Ovary (tissue), 7 donors: ENCODE measurements at regions not wholly inside any gene's neighbourhood (a gene's known extent, or its start where the extent isn't known, plus 50 kb on each side); places are given as distances from the start of the nearest gene placed in this dataset.

Experiments used
- DNase-seq, 5 donors: peaks; one replicate each; pipeline ENCODE4 v3.0.0-alpha.2; 2019 to 2020
- H3K27ac ChIP-seq, 2 donors: fragments of 200-600 bp; one replicate each; pipeline versions ENCODE4 v1.5.1 to v1.8.0; 2019 to 2022
- H3K27me3 ChIP-seq: fragments of 200-600 bp; one replicate; pipeline ENCODE4 v1.8.0; 2022
- H3K36me3 ChIP-seq: fragments of 200-600 bp; sonication (generic); one replicate; pipeline ENCODE4 v1.5.1; 2019
- H3K4me1 ChIP-seq: one replicate; pipeline ENCODE4 v1.8.1; 2013; ENCODE audit warnings: mild to moderate bottlenecking, moderate library complexity; ENCODE audit not compliant: insufficient read depth
- H3K4me3 ChIP-seq: fragments of 200-600 bp; sonication (generic); one replicate; pipeline ENCODE4 v1.5.1; 2017
- H3K9me3 ChIP-seq, 2 donors: fragments of 200-600 bp in 1 of 2; sonication (generic) in 1 of 2; one replicate each; pipeline versions ENCODE4 v1.5.1 to v1.8.1; 2013 to 2019; ENCODE audit warnings: mild to moderate bottlenecking in 1 of 2, moderate library complexity in 1 of 2
- EP300 ChIP-seq: sonication (generic); formaldehyde crosslinking; IDR thresholded peaks from one replicate; pipeline ENCODE4 v1.6.1; 2017; ENCODE audit warnings: antibody characterized with exemption
- POLR2A ChIP-seq: fragments of 450-650 bp; IDR thresholded peaks from one replicate; pipeline ENCODE4 v1.6.1; 2017; ENCODE audit warnings: antibody characterized with exemption, mild to moderate bottlenecking, moderate library complexity
- WGBS, 3 donors: extraction: QIAGEN DNeasy Blood & Tissue Kit in 1 of 3; methylation state at CpG; one replicate each; pipeline versions ENCODE4 v1.1.5 to v1.1.7; 2013 to 2017; 5-methylcytosine and 5-hydroxymethylcytosine counted together
- intact Hi-C, 4 donors: fragments of 100-400 bp; cut with DNase I; formaldehyde crosslinking; loops; one replicate each; pipeline versions ENCODE4 v1.11.0 to v1.15.1; 2022 to 2023
- TF ChIP-seq, protein P1 (sequence below), 3 donors: fragments of 450-650 bp in 2 of 3; fragments of 200-600 bp in 1 of 3; IDR thresholded peaks; one replicate each; pipeline versions ENCODE4 v1.5.1 to v1.8.0; 2016 to 2022; ENCODE audit warnings: antibody characterized with exemption in 3 of 3, mild to moderate bottlenecking in 1 of 3
- donor health status: DM: no; HTN: no; CAD: no; lungs with moderate emphysema.
- donor health status: DM: no; HTN: no; CAD: no.
- donor health status: Bipolar disorder and iron deficiency.
- donor health status: DM: no; HTN: no; CAD: no.
- donor health status: DM: yes; HTN: yes; CAD: no.

DNA sequence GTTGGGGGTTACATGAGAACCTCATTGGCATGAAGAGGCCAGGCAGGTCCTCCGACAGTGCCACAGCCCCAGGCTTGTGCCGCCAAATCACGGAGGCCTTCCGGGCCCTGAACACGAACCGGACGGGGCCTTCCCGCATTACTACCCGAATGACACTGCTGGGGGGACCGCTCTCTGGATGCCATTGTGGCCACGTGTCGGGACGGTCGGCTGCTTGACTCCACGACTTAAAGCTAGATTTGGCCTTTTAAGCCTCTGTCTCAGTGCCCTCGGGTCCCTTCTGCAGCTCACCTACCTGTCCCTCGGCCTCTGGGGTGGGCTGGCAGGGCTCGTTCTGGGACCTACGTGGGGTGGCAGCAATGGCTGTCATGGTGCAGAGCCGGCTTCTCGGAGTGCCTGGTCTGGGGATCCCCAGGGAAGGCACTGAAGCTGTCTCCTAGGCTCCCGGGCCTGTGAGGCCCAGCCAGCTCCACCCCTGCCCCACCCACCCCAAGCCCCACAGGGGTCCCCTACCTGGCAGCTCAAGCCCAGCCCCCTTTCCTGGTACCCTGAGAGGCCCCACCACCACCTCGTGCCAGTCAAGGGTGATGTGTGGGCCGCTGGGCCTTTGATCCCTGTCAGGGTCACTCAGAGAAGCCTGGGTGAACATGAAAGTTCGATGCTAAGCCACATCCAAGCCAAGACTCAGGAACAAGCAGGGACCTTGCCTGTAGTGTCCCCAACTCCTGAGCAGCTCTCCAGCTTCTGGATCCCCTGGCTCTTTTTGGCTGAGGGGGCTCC lies 245.8 kb upstream of the SGCG start:
- no peak for DNase-seq
- Histone ChIP-seq H3K27ac (no peak overlapping the region), H3K9me3 (no peaks in the 10 kb centered on the region), H3K4me1 (no peaks in the 10 kb centered on the region), H3K36me3 (no peaks in the 10 kb centered on the region), H3K27me3 (no peaks in the 10 kb centered on the region), H3K4me3 (no peak overlapping the region)
- 86 to 92% (median 89%) methylated on average over 24 to 25 of the region's 25 CpGs for WGBS, 3 donors
- intact Hi-C loops, result no loop called here
- TF ChIP-seq EP300 (no peak), POLR2A (no peak)
- TF ChIP-seq, protein P1, sequence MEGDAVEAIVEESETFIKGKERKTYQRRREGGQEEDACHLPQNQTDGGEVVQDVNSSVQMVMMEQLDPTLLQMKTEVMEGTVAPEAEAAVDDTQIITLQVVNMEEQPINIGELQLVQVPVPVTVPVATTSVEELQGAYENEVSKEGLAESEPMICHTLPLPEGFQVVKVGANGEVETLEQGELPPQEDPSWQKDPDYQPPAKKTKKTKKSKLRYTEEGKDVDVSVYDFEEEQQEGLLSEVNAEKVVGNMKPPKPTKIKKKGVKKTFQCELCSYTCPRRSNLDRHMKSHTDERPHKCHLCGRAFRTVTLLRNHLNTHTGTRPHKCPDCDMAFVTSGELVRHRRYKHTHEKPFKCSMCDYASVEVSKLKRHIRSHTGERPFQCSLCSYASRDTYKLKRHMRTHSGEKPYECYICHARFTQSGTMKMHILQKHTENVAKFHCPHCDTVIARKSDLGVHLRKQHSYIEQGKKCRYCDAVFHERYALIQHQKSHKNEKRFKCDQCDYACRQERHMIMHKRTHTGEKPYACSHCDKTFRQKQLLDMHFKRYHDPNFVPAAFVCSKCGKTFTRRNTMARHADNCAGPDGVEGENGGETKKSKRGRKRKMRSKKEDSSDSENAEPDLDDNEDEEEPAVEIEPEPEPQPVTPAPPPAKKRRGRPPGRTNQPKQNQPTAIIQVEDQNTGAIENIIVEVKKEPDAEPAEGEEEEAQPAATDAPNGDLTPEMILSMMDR (IDR thresholded peaks at IDR 0.05), result no peak

DNA sequence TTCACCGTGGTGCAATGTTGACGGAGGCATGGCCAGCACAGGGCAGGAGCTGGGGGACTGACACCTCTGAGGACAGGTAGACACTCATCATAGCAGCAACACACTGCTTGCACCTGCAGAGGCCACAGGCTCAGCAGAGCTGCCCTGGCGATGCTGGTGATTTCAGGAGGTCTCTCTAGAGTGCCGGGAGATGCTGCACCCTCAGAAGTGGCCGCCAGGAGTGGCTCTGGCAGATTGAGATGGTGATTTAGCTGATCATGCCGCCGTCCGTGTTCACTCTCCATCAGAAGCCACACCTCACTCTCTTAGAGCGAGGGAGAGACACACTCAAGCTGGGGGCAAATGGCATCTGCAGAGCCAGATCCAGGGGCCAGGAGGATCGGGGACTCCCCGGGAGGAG lies 244.6 kb upstream of the SGCG start:
- Histone ChIP-seq H3K36me3 (no peaks in the 10 kb centered on the region), H3K4me1 (no peaks in the 10 kb centered on the region), H3K9me3 (no peaks in the 10 kb centered on the region), H3K4me3 (no peak overlapping the region), H3K27me3 (no peaks in the 10 kb centered on the region), H3K27ac (no peak overlapping the region)
- intact Hi-C loops, result no loop called here
- DNase-seq, result no peak
- 66 to 82% (median 67%) methylated on average over 11 of the region's 11 CpGs for WGBS, 3 donors
- TF ChIP-seq POLR2A, result no peak
- no peak for TF ChIP-seq EP300
- TF ChIP-seq, protein P1 (IDR thresholded peaks at IDR 0.05), result no peak

GRCh38 chr13:22937241-22937640 lies 243.5 kb upstream of the SGCG start:
- Histone ChIP-seq H3K27ac (no peak overlapping the region), H3K27me3 (no peaks in the 10 kb centered on the region), H3K36me3 (no peaks in the 10 kb centered on the region), H3K9me3 (no peaks in the 10 kb centered on the region), H3K4me1 (no peaks in the 10 kb centered on the region), H3K4me3 (no peak overlapping the region)
- WGBS, 3 donors, result 91 to 94% (median 94%) methylated on average over 13 of the region's 13 CpGs
- intact Hi-C loops, result no loop called here
- no peak for DNase-seq
- TF ChIP-seq POLR2A, result no peak
- no peak for TF ChIP-seq EP300
- TF ChIP-seq, protein P1 (IDR thresholded peaks at IDR 0.05), result no peak

- 80 to 83% (median 83%) methylated on average over 5 of the region's 5 CpGs for WGBS, 3 donors
- TF ChIP-seq EP300, result no peak
- no peak for TF ChIP-seq POLR2A
- TF ChIP-seq, protein P1 (IDR thresholded peaks at IDR 0.05), result no peak
- H3K4me1 ChIP-seq, result no peaks in the 10 kb centered on the region
- no peaks in the 10 kb centered on the region for H3K9me3 ChIP-seq
- no peaks in the 10 kb centered on the region for H3K27me3 ChIP-seq
- H3K36me3 ChIP-seq, result no peaks in the 10 kb centered on the region
- no peak overlapping the region for H3K4me3 ChIP-seq
- no peak for DNase-seq
- intact Hi-C loops, result no loop called here
- H3K27ac ChIP-seq, result no peak overlapping the region
Measured at GRCh38 chr13:22937953-22938352, 242.8 kb upstream of the SGCG start.
